A549 (cell line): ENCODE measurements at regions not wholly inside any gene's neighbourhood (a gene's known extent, or its start where the extent isn't known, plus 50 kb on each side); places are given as distances from the start of the nearest gene placed in this dataset.

Experiments
- ATOH8 ChIP-seq: fragments of 250-450 bp; sonication (Bioruptor Pico); IDR thresholded peaks from 2 replicates; pipeline ENCODE4 v1.5.0; 2020; ENCODE audit warnings: low read depth, mild to moderate bottlenecking, moderate library complexity
- EP300 ChIP-seq, 2 experiments: fragments of >200 bp; sonication (Bioruptor Twin); formaldehyde crosslinking; IDR thresholded peaks; 2 replicates in 1 of 2; 3 replicates in 1 of 2; pipeline ENCODE4 v1.6.1; 2016 to 2017
- NR3C1 ChIP-seq: fragments of >200 bp; sonication (Bioruptor Twin); formaldehyde crosslinking; IDR thresholded peaks from 3 replicates; pipeline ENCODE4 v1.6.1; 2017
- TP53 ChIP-seq: fragments of 250-450 bp; sonication (Bioruptor Pico); IDR thresholded peaks from 2 replicates; pipeline ENCODE4 v1.5.0; 2021; ENCODE audit warnings: mild to moderate bottlenecking, moderate library complexity

GRCh38 chr4:115970859-115971258, 857.4 kb upstream of the NDST4 start:
- no peak for TF ChIP-seq TP53 (CRISPR knock-in tag)
- no peak for TF ChIP-seq ATOH8 (CRISPR knock-in tag)
- TF ChIP-seq NR3C1 = no peak
- TF ChIP-seq EP300 (IDR thresholded peaks at IDR 0.05) = no peak
